CD14-positive monocyte (primary cell): ENCODE measurements at regions not wholly inside any gene's neighbourhood (a gene's known extent, or its start where the extent isn't known, plus 50 kb on each side); places are given as distances from the start of the nearest gene placed in this dataset.

Source experiments
- DNase-seq, 3 donors: peaks; one replicate each; pipeline ENCODE4 v3.0.0-alpha.2; 2011 to 2022
- H2AFZ ChIP-seq: 2 replicates; pipeline ENCODE4 v1.6.0; 2012; ENCODE audit warnings: mild to moderate bottlenecking, low read depth, low read length, inconsistent platforms; ENCODE audit not compliant: insufficient read depth, poor library complexity, severe bottlenecking
- H3K27ac ChIP-seq, 2 donors: 1 replicate in 1 of 2; 2 replicates in 1 of 2; pipeline ENCODE4 v1.5.1; 2012 to 2013; ENCODE audit warnings: low read length in 2 of 2, control low read depth in 1 of 2, inconsistent platforms in 1 of 2, low read depth in 1 of 2, mild to moderate bottlenecking in 1 of 2
- H3K27me3 ChIP-seq, 2 donors: one replicate each; pipeline versions ENCODE4 v1.6.0 to v1.6.1; 2011 to 2013; ENCODE audit warnings: low read length in 2 of 2; ENCODE audit not compliant: control insufficient read depth in 2 of 2, insufficient read depth in 2 of 2
- H3K36me3 ChIP-seq, 2 donors: replicated peaks in 1 of 2; 1 replicate in 1 of 2; 2 replicates in 1 of 2; pipeline versions ENCODE4 v1.5.1 to v1.6.1; 2012 to 2013; ENCODE audit warnings: low read length in 2 of 2, control low read depth in 1 of 2, inconsistent platforms in 1 of 2, mild to moderate bottlenecking in 1 of 2; ENCODE audit not compliant: insufficient read depth in 2 of 2, control insufficient read depth in 1 of 2
- H3K4me1 ChIP-seq, 2 donors: 1 replicate in 1 of 2; 2 replicates in 1 of 2; pipeline versions ENCODE4 v1.5.1 to v1.6.1; 2012 to 2013; ENCODE audit warnings: low read length in 2 of 2, control low read depth in 1 of 2, inconsistent platforms in 1 of 2, mild to moderate bottlenecking in 1 of 2, moderate library complexity in 1 of 2; ENCODE audit not compliant: insufficient read depth in 2 of 2, control insufficient read depth in 1 of 2
- H3K4me2 ChIP-seq: replicated peaks from 2 replicates; pipeline ENCODE3; 2012; ENCODE audit warnings: low read length, moderate library complexity, mild to moderate bottlenecking; ENCODE audit not compliant: poor library complexity, severe bottlenecking; ENCODE audit errors: extremely low read depth
- H3K4me3 ChIP-seq, 3 experiments: fragments of 200-600 bp in 1 of 3; sonication (generic) in 1 of 3; replicated peaks in 1 of 3; 1 replicate in 2 of 3; 2 replicates in 1 of 3; pipeline ENCODE4 v1.5.1; 2011 to 2013; ENCODE audit warnings: low read length in 3 of 3, mild to moderate bottlenecking in 3 of 3, control low read depth in 2 of 3, low read depth in 2 of 3, inconsistent platforms in 1 of 3, moderate library complexity in 1 of 3
- H3K79me2 ChIP-seq: 2 replicates; pipeline ENCODE4 v1.6.0; 2012; ENCODE audit warnings: mild to moderate bottlenecking, control low read depth, inconsistent platforms, low read length, moderate library complexity; ENCODE audit not compliant: insufficient read depth
- H3K9ac ChIP-seq: 2 replicates; pipeline ENCODE4 v1.6.0; 2017; ENCODE audit warnings: low read length, mild to moderate bottlenecking; ENCODE audit not compliant: insufficient read depth, poor library complexity, severe bottlenecking
- H3K9me3 ChIP-seq, 2 donors: replicated peaks in 1 of 2; 1 replicate in 1 of 2; 2 replicates in 1 of 2; pipeline versions ENCODE4 v1.5.1 to v1.6.1; 2012 to 2013; ENCODE audit warnings: low read length in 2 of 2, control low read depth in 1 of 2; ENCODE audit not compliant: control insufficient read depth in 1 of 2, insufficient read depth in 1 of 2
- H4K20me1 ChIP-seq: 2 replicates; pipeline ENCODE4 v1.6.0; 2012; ENCODE audit warnings: mild to moderate bottlenecking, low read length, control low read depth, moderate library complexity; ENCODE audit not compliant: insufficient read depth
- H3K27ac Mint-ChIP-seq, 7 donors: one replicate each; pipeline ENCODE4 v1.8.0; 2020; ENCODE audit warnings: mild to moderate bottlenecking in 7 of 7, mixed read lengths in 7 of 7, moderate library complexity in 6 of 7, inconsistent platforms in 2 of 7
- H3K27me3 Mint-ChIP-seq, 3 donors: one replicate each; pipeline ENCODE4 v1.8.0; 2021 to 2022; ENCODE audit warnings: low read depth in 3 of 3, mild to moderate bottlenecking in 3 of 3, mixed read lengths in 3 of 3, moderate library complexity in 3 of 3, inconsistent platforms in 1 of 3
- H3K36me3 Mint-ChIP-seq, 2 donors: one replicate each; pipeline ENCODE4 v1.8.0; 2020; ENCODE audit warnings: mixed read lengths in 2 of 2, inconsistent platforms in 1 of 2, mild to moderate bottlenecking in 1 of 2
- H3K4me1 Mint-ChIP-seq: one replicate; pipeline ENCODE4 v1.8.0; 2020; ENCODE audit warnings: mild to moderate bottlenecking, mixed read lengths
- H3K4me3 Mint-ChIP-seq, 2 donors: one replicate each; pipeline ENCODE4 v1.8.0; 2020; ENCODE audit warnings: mild to moderate bottlenecking in 2 of 2, mixed read lengths in 2 of 2, moderate library complexity in 1 of 2
- H3K9me3 Mint-ChIP-seq, 7 donors: one replicate each; pipeline ENCODE4 v1.8.0; 2020 to 2022; ENCODE audit warnings: mixed read lengths in 7 of 7, mild to moderate bottlenecking in 6 of 7, moderate library complexity in 6 of 7, inconsistent platforms in 2 of 7
- CTCF ChIP-seq: fragments of 200-600 bp; IDR thresholded peaks from one replicate; pipeline ENCODE4 v1.8.0; 2022; ENCODE audit warnings: antibody characterized with exemption, mild to moderate bottlenecking
- WGBS: methylation state at CpG from one replicate; pipeline ENCODE4 v1.1.5; 2013; ENCODE audit warnings: missing lambda C conversion rate; ENCODE audit not compliant: insufficient coverage; 5-methylcytosine and 5-hydroxymethylcytosine counted together
- intact Hi-C, 2 donors: fragments of 100-400 bp; cut with micrococcal nuclease; formaldehyde crosslinking; loops; one replicate each; pipeline versions ENCODE4 v1.15.0 to v1.15.1; 2023

- Mint-ChIP-seq H3K9me3 (peaks cover 0 to 4% (median 3%) of the 10 kb centered on the region in 7 donors), H3K27me3 (no peaks in the 10 kb centered on the region), H3K4me1 (no peaks in the 10 kb centered on the region), H3K4me3 (no peak overlapping the region), H3K27ac (no peak overlapping the region), H3K36me3 (no peaks in the 10 kb centered on the region)
- WGBS, result 78% methylated on average over 1 of the region's 2 CpGs
- Histone ChIP-seq H4K20me1 (no peaks in the 10 kb centered on the region), H3K4me1 (no peaks in the 10 kb centered on the region), H3K36me3 (no peaks in the 10 kb centered on the region), H3K4me2 (no peak overlapping the region), H2AFZ (no peak overlapping the region), H3K9me3 (no peaks in the 10 kb centered on the region), H3K27ac (no peak overlapping the region), H3K4me3 (no peak overlapping the region), H3K79me2 (no peaks in the 10 kb centered on the region), H3K27me3 (no peaks in the 10 kb centered on the region), H3K9ac (no peak overlapping the region)
- TF ChIP-seq CTCF, result no peak
- no peak for DNase-seq
- intact Hi-C loops, result no loop called here
Measured at GRCh38 chr5:155529362-155529761, 515.8 kb downstream of the KIF4B start.

GRCh38 chr5:155530046-155530445 lies 516.5 kb downstream of the KIF4B start:
- Histone ChIP-seq H4K20me1 (no peaks in the 10 kb centered on the region), H3K9ac (no peak overlapping the region), H3K36me3 (no peaks in the 10 kb centered on the region), H3K79me2 (no peaks in the 10 kb centered on the region), H2AFZ (no peak overlapping the region), H3K4me3 (no peak overlapping the region), H3K27ac (no peak overlapping the region), H3K4me1 (no peaks in the 10 kb centered on the region), H3K9me3 (no peaks in the 10 kb centered on the region), H3K27me3 (no peaks in the 10 kb centered on the region), H3K4me2 (no peak overlapping the region)
- intact Hi-C loops, result no loop called here
- no peak overlapping the region for H3K27ac Mint-ChIP-seq
- no peaks in the 10 kb centered on the region for H3K36me3 Mint-ChIP-seq
- no peak overlapping the region for H3K4me3 Mint-ChIP-seq
- no peaks in the 10 kb centered on the region for H3K4me1 Mint-ChIP-seq
- TF ChIP-seq CTCF, result no peak
- DNase-seq, result no peak
- H3K9me3 Mint-ChIP-seq, result peaks cover 0 to 4% (median under 1%) of the 10 kb centered on the region in 7 donors
- H3K27me3 Mint-ChIP-seq, result no peaks in the 10 kb centered on the region
